GM21576 (cell line): ENCODE measurements at regions not wholly inside any gene's neighbourhood (a gene's known extent, or its start where the extent isn't known, plus 50 kb on each side); places are given as distances from the start of the nearest gene placed in this dataset.

Experiments
- ATAC-seq: cut with Tn5 transposase; IDR thresholded peaks from one replicate; pipeline ENCODE4 v1.9.1; 2021; ENCODE audit warnings: mild to moderate bottlenecking, moderate library complexity; ENCODE audit not compliant: unreplicated experiment

GRCh38 chr4:152037435-152037834, 276.6 kb upstream of the GATB start:
- no peak for ATAC-seq

GRCh38 chr4:152033621-152034020, 272.8 kb upstream of the GATB start:
- no peak for ATAC-seq

GRCh38 chr4:152032722-152033131, 271.9 kb upstream of the GATB start:
- no peak for ATAC-seq

- ATAC-seq = no peak
These were observed 268.8 kb upstream of the GATB start for GRCh38 chr4:152029631-152030030.

- no peak for ATAC-seq
These were observed 267.3 kb upstream of the GATB start for GRCh38 chr4:152028131-152028530.

GRCh38 chr4:152024881-152025280, 264.1 kb upstream of the GATB start:
- no peak for ATAC-seq

- ATAC-seq = no peak
These were observed 262.9 kb upstream of the GATB start for GRCh38 chr4:152023674-152024073.

- ATAC-seq = no peak
These were observed 261.7 kb upstream of the GATB start for GRCh38 chr4:152022543-152022942.

GRCh38 chr4:152021788-152022438, 261.1 kb upstream of the GATB start:
- no peak for ATAC-seq

- ATAC-seq = no peak
These were observed 259.3 kb upstream of the GATB start for GRCh38 chr4:152020073-152020472.

GRCh38 chr4:152016303-152016620, 255.5 kb upstream of the GATB start:
- no peak for ATAC-seq

GRCh38 chr4:152015597-152016302, 254.9 kb upstream of the GATB start:
- ATAC-seq = no peak

- ATAC-seq = peak; percentile 93
These were observed 253.5 kb upstream of the GATB start for GRCh38 chr4:152014280-152014679.

GRCh38 chr4:152011469-152011868, 250.7 kb upstream of the GATB start:
- ATAC-seq = no peak

GRCh38 chr4:152010710-152011079, 249.9 kb upstream of the GATB start:
- no peak for ATAC-seq

GRCh38 chr4:152009983-152010709, 249.3 kb upstream of the GATB start:
- no peak for ATAC-seq

- ATAC-seq = no peak
These were observed 248.3 kb upstream of the GATB start for GRCh38 chr4:152009031-152009670.

GRCh38 chr4:152007111-152007510, 246.3 kb upstream of the GATB start:
- no peak for ATAC-seq

GRCh38 chr4:152004801-152005200, 244.0 kb upstream of the GATB start:
- ATAC-seq = no peak

- ATAC-seq = no peak
These were observed 239.7 kb upstream of the GATB start for GRCh38 chr4:152000518-152000917.

- ATAC-seq = no peak
These were observed 237.9 kb upstream of the GATB start for GRCh38 chr4:151998723-151999122.

GRCh38 chr4:151997461-151997860, 236.7 kb upstream of the GATB start:
- ATAC-seq = no peak
